ENCODE measurements at regions not wholly inside any gene's neighbourhood (a gene's known extent, or its start where the extent isn't known, plus 50 kb on each side); places are given as distances from the start of the nearest gene placed in this dataset.

GRCh38 chr12:104852102-104852501 is 106.0 kb downstream of the SLC41A2 start:
- no peak overlapping the region for H3K4me3 ChIP-seq
- H3K27me3 ChIP-seq, result no peaks in the 10 kb centered on the region
- intact Hi-C loops (cut with DNase I), result no loop called here
- no peaks in the 10 kb centered on the region for H3K4me1 ChIP-seq
- no peak for DNase-seq
- 70 to 90% methylated on average over 2 of the region's 2 CpGs for WGBS, 2 donors
- TF ChIP-seq POLR2AphosphoS5 (IDR thresholded peaks at IDR 0.05), result no peak
- no peak for TF ChIP-seq CTCF (IDR thresholded peaks at IDR 0.05)
- TF ChIP-seq EP300 (IDR thresholded peaks at IDR 0.05), result no peak
- no peak for TF ChIP-seq POLR2A (IDR thresholded peaks at IDR 0.05)
- no peaks in the 10 kb centered on the region for H3K9me3 ChIP-seq
- H3K36me3 ChIP-seq, result no peaks in the 10 kb centered on the region
- H3K27ac ChIP-seq, result no peak overlapping the region

GRCh38 chr12:104850781-104851180 is 107.3 kb downstream of the SLC41A2 start:
- H3K36me3 ChIP-seq, result no peaks in the 10 kb centered on the region
- no peak for TF ChIP-seq CTCF (IDR thresholded peaks at IDR 0.05)
- TF ChIP-seq POLR2AphosphoS5 (IDR thresholded peaks at IDR 0.05), result no peak
- no peak for TF ChIP-seq POLR2A (IDR thresholded peaks at IDR 0.05)
- no peak for TF ChIP-seq EP300 (IDR thresholded peaks at IDR 0.05)
- H3K9me3 ChIP-seq, result no peaks in the 10 kb centered on the region
- no peak for DNase-seq
- no peak overlapping the region for H3K27ac ChIP-seq
- no peaks in the 10 kb centered on the region for H3K27me3 ChIP-seq
- H3K4me3 ChIP-seq, result no peak overlapping the region
- no peaks in the 10 kb centered on the region for H3K4me1 ChIP-seq
- intact Hi-C loops (cut with DNase I), result no loop called here

GRCh38 chr12:104846056-104846767 is 111.9 kb downstream of the SLC41A2 start:
- Histone ChIP-seq H3K4me1 (no peaks in the 10 kb centered on the region), H3K36me3 (no peaks in the 10 kb centered on the region), H3K27me3 (no peaks in the 10 kb centered on the region), H3K9me3 (no peaks in the 10 kb centered on the region), H3K27ac (no peak overlapping the region), H3K4me3 (no peak overlapping the region)
- no peak for DNase-seq
- 91 to 95% methylated on average over 2 of the region's 2 CpGs for WGBS, 2 donors
- TF ChIP-seq EP300 (IDR thresholded peaks at IDR 0.05) (no peak), POLR2AphosphoS5 (IDR thresholded peaks at IDR 0.05) (no peak), POLR2A (IDR thresholded peaks at IDR 0.05) (no peak), CTCF (IDR thresholded peaks at IDR 0.05) (no peak)
- intact Hi-C loops (cut with DNase I), result no loop called here

GRCh38 chr12:104844123-104844522 is 114.0 kb downstream of the SLC41A2 start:
- intact Hi-C loops (cut with DNase I), result no loop called here
- no peak for DNase-seq
- TF ChIP-seq EP300 (IDR thresholded peaks at IDR 0.05), result no peak
- TF ChIP-seq CTCF (IDR thresholded peaks at IDR 0.05), result no peak
- TF ChIP-seq POLR2A (IDR thresholded peaks at IDR 0.05), result no peak
- no peak for TF ChIP-seq POLR2AphosphoS5 (IDR thresholded peaks at IDR 0.05)
- 96 to 98% methylated on average over 1 of the region's 1 CpG for WGBS, 2 donors
- Histone ChIP-seq H3K27ac (no peak overlapping the region), H3K9me3 (no peaks in the 10 kb centered on the region), H3K27me3 (no peaks in the 10 kb centered on the region), H3K4me1 (no peaks in the 10 kb centered on the region), H3K4me3 (no peak overlapping the region), H3K36me3 (no peaks in the 10 kb centered on the region)

- Histone ChIP-seq H3K4me1 (no peaks in the 10 kb centered on the region), H3K27ac (no peak overlapping the region), H3K4me3 (no peak overlapping the region), H3K36me3 (no peaks in the 10 kb centered on the region), H3K27me3 (no peaks in the 10 kb centered on the region), H3K9me3 (no peaks in the 10 kb centered on the region)
- no peak for DNase-seq
- 87 to 89% methylated on average over 1 of the region's 1 CpG for WGBS, 2 donors
- intact Hi-C loops (cut with DNase I), result no loop called here
- TF ChIP-seq EP300 (IDR thresholded peaks at IDR 0.05) (no peak), POLR2A (IDR thresholded peaks at IDR 0.05) (no peak), POLR2AphosphoS5 (IDR thresholded peaks at IDR 0.05) (no peak), CTCF (IDR thresholded peaks at IDR 0.05) (no peak)
Measured at GRCh38 chr12:104840262-104840661, 117.8 kb downstream of the SLC41A2 start.

All from sigmoid colon (tissue), 6 donors.